Activated CD8-positive, alpha-beta T cell treated with anti-CD3 and anti-CD28 coated beads for 36 hours (primary cell): ENCODE measurements at regions not wholly inside any gene's neighbourhood (a gene's known extent, or its start where the extent isn't known, plus 50 kb on each side); places are given as distances from the start of the nearest gene placed in this dataset.

ENCODE experiments used
- ATAC-seq: fragments of 200-7000 bp; cut with Tn5 transposase; one replicate; pipeline ENCODE4 v1.10.0; 2021; ENCODE audit warnings: mild to moderate bottlenecking, moderate library complexity
- CTCF ChIA-PET: fragments of 350-600 bp; sonication (Branson Sonifier 250); formaldehyde crosslinking; loops from one replicate; lab custom pipeline; 2021; ENCODE audit warnings: antibody characterized with exemption; lab: Charles Lee
- POLR2A ChIA-PET: fragments of 350-600 bp; sonication (Branson Sonifier 250); formaldehyde crosslinking; loops from one replicate; lab custom pipeline; 2021; ENCODE audit warnings: antibody characterized with exemption; lab: Charles Lee
- DNase-seq: peaks from one replicate; pipeline ENCODE4 v3.0.0-alpha.2; 2020
- H3K27ac Mint-ChIP-seq: one replicate; pipeline ENCODE4 v1.8.0; 2021; ENCODE audit warnings: mild to moderate bottlenecking, mixed read lengths
- H3K27me3 Mint-ChIP-seq: one replicate; pipeline ENCODE4 v1.8.0; 2021; ENCODE audit warnings: mixed read lengths
- H3K36me3 Mint-ChIP-seq: one replicate; pipeline ENCODE4 v1.8.0; 2021; ENCODE audit warnings: low read depth, mixed read lengths
- H3K4me1 Mint-ChIP-seq: one replicate; pipeline ENCODE4 v1.8.0; 2021; ENCODE audit warnings: low read depth, mixed read lengths
- H3K4me3 Mint-ChIP-seq: one replicate; pipeline ENCODE4 v1.8.0; 2021; ENCODE audit warnings: mild to moderate bottlenecking, moderate library complexity, mixed read lengths
- H3K9me3 Mint-ChIP-seq: one replicate; pipeline ENCODE4 v1.8.0; 2021; ENCODE audit warnings: mixed read lengths
- CTCF ChIP-seq: fragments of 200-600 bp; IDR thresholded peaks from one replicate; pipeline ENCODE4 v1.8.0; 2022; ENCODE audit warnings: antibody characterized with exemption, mild to moderate bottlenecking
- intact Hi-C: fragments of 100-400 bp; cut with micrococcal nuclease; formaldehyde crosslinking; loops from one replicate; pipeline ENCODE4 v1.10.0; 2022

- DNase-seq (no peak), ATAC-seq (no peak)
- Mint-ChIP-seq H3K36me3 (no peaks in the 10 kb centered on the region), H3K4me3 (no peak overlapping the region), H3K27me3 (peaks cover 7% of the 10 kb centered on the region), H3K4me1 (no peaks in the 10 kb centered on the region), H3K9me3 (no peaks in the 10 kb centered on the region), H3K27ac (no peak overlapping the region)
- POLR2A ChIA-PET: no interaction called here
- TF ChIP-seq CTCF: no peak
- intact Hi-C loops: no loop called here
- CTCF ChIA-PET: interaction anchor here (1.2 kb wide), 1 partner anchor 55 kb away, joined by 3 read pairs; no protein-coding TSS in a partner anchor
These were observed 59.4 kb upstream of the COL13A1 start for GRCh38 chr10:69742356-69742695.

GRCh38 chr10:69742928-69743602, 58.6 kb upstream of the COL13A1 start:
- DNase-seq: peak; percentile 47
- H3K4me3 Mint-ChIP-seq: no peak overlapping the region
- no peaks in the 10 kb centered on the region for H3K36me3 Mint-ChIP-seq
- intact Hi-C loops: no loop called here
- CTCF ChIA-PET: interaction anchor here (0.9 to 1.2 kb wide), 5 partner anchors 12 to 215 kb away, joined by 3 to 4 read pairs (median 3); no protein-coding TSS in a partner anchor
- no peaks in the 10 kb centered on the region for H3K9me3 Mint-ChIP-seq
- POLR2A ChIA-PET: interaction anchor here (0.6 kb wide), 1 partner anchor 169 kb away, joined by 3 read pairs; no protein-coding TSS in a partner anchor
- no peak overlapping the region for H3K27ac Mint-ChIP-seq
- H3K4me1 Mint-ChIP-seq: no peaks in the 10 kb centered on the region
- no peak for ATAC-seq
- peak; percentile 31 for TF ChIP-seq CTCF
- peaks cover 7% of the 10 kb centered on the region for H3K27me3 Mint-ChIP-seq

GRCh38 chr10:69744971-69745370, 56.7 kb upstream of the COL13A1 start:
- ChIA-PET POLR2A (no interaction called here), CTCF (interaction anchor here (1.7 kb wide), 1 partner anchor 56 kb away, joined by 5 read pairs; no protein-coding TSS in a partner anchor)
- Mint-ChIP-seq H3K9me3 (no peaks in the 10 kb centered on the region), H3K27ac (no peak overlapping the region), H3K36me3 (no peaks in the 10 kb centered on the region), H3K27me3 (peaks cover 16% of the 10 kb centered on the region), H3K4me1 (no peaks in the 10 kb centered on the region), H3K4me3 (no peak overlapping the region)
- no peak for TF ChIP-seq CTCF
- intact Hi-C loops: no loop called here
- ATAC-seq (no peak), DNase-seq (no peak)

GRCh38 chr10:69745698-69746097, 56.0 kb upstream of the COL13A1 start:
- ATAC-seq: no peak
- peaks cover 18% of the 10 kb centered on the region for H3K27me3 Mint-ChIP-seq

More at GRCh38 chr10:69745698-69746097, 56.0 kb upstream of the COL13A1 start:
- ChIA-PET POLR2A (no interaction called here), CTCF (interaction anchor here (1.7 kb wide), 1 partner anchor 55 kb away, joined by 5 read pairs; no protein-coding TSS in a partner anchor)
- TF ChIP-seq CTCF: no peak
- no peaks in the 10 kb centered on the region for H3K36me3 Mint-ChIP-seq
- H3K27ac Mint-ChIP-seq: no peak overlapping the region
- no peak overlapping the region for H3K4me3 Mint-ChIP-seq
- no peaks in the 10 kb centered on the region for H3K9me3 Mint-ChIP-seq
- DNase-seq: no peak
- H3K4me1 Mint-ChIP-seq: no peaks in the 10 kb centered on the region
- intact Hi-C loops: no loop called here
